GM21526 (cell line): ENCODE measurements at regions not wholly inside any gene's neighbourhood (a gene's known extent, or its start where the extent isn't known, plus 50 kb on each side); places are given as distances from the start of the nearest gene placed in this dataset.
"Not testable (repeated sequence)": the region's sequence is repeated elsewhere in the genome, so short reads cannot be mapped to it uniquely, and the experiment has no call there.

ENCODE experiments used
- ATAC-seq: cut with Tn5 transposase; IDR thresholded peaks from one replicate; pipeline ENCODE4 v1.9.1; 2021; ENCODE audit warnings: moderate library complexity; ENCODE audit not compliant: unreplicated experiment, low FRiP score

DNA sequence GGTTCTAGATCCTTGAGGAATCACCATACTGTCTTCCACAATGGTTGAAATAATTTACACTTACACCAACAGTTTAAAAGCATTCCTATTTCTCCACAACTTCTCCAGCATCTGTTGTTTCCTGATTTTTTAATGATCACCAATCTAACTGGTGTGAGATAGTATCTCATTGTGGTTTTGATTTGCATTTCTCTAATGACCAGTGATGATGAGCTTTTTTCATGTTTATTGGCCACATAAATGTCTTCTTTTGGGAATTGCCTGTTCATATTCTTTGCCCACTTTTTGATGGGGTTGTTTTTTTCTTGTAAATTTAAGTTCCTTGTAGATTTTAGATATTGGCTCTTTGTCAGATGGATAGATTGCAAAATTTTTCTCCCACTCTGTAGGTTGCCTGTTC, 138.2 kb downstream of the CXCL12 start:
- not testable (repeated sequence) for ATAC-seq

GRCh38 chr10:44246287-44246686, 138.6 kb downstream of the CXCL12 start:
- not testable (repeated sequence) for ATAC-seq

DNA sequence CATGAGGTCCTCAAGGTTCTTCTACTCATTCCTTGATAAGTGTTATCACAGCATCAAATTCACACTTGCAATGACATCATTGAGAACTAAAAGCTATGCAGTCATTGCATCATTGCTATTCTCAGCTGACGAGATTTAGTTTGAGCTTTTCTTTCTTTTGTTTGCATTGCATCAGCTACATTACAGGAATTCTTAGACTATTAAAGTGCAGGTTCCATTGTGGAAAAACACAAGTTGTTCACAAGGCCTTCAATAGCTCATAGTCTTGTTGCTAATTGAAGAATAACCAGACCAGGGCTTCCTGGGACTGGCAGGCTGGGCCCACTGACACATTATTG, 139.3 kb downstream of the CXCL12 start:
- no peak for ATAC-seq

DNA sequence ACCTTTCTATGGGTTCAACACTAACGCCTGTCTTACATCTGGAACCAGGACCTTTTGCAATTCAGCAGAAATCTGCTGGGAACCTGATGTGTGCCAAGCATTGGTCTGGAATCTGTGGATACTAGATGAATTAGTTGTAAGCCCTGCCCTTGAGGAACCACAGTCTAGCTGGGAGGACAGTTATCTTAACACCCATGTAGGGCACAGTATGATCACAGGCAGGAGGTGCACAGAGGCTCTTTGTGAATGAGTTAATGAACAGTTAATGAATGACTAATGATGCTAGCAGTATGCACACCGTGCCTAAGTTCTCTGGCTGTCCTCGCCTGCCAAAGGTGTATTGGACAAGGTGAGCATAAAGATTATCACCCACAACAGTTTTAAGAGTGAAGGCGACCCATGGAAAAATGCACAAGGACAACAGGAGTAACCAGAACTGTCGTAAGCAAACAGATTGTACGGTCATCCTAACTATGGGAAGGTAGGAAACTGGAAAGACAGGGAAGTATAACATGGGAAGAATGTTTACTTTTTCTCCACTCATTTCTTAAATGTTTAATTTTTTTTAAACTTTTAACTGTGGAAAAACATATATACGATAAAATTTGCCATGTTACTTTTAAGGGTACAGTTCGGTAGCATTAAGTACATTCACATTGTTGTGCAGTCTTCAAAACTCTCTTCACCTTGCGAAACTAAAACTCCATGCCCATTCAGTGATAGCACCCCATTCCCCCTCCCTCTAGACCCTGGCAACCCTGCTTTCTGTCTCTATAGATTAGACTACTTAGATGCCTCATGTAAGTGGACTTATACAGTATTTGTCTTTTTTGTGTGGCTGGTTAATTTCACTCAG, 139.9 kb downstream of the CXCL12 start:
- ATAC-seq = no peak

DNA sequence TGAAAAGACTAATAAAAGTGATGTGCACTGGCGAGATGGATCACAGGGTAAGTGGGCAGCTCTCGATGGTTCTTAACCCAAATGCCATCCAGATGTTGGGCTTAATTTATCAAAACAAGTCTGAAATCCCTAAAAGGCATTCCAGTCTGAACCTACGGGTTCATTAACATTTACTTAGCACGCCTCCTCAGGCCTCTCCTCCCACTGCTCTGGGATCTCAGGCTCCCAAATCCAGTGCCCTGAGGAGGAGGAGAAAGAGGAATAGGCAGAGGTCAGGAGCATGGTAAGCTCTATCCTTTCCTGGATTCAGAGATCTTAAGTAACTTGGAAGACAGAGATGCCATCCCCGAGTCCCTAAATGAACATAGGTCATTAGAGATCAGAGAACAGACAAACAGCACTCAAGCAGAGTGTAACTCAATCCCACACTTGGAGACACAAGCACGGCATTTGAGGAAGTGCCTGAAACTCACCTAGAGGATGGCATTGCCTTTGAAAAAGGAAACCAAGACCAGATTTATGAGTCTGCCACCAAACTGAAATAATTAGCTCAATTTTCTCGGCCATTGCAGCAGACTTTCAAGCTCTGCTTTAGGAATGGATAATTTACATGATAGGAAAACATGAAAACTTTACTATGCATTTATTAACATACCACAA, 140.9 kb downstream of the CXCL12 start:
- no peak for ATAC-seq

DNA sequence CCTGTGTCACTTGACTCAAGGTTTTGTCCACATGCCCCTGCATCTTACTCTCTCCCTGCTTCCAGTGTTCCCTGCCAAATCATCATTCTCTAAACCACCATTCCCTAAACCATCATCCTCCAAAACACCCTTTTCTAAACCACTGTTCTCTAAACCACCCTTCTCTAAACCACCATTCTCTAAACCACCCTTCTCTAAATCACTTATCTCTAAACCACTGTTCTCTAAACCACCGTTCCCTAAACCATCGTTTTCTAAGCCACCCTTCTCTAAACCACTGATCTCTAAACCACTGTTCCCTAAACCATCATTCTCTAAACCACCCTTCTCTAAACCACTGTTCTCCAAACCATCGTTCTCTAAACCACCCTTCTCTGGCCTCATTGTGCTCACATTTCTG, 142.1 kb downstream of the CXCL12 start:
- ATAC-seq = no peak

DNA sequence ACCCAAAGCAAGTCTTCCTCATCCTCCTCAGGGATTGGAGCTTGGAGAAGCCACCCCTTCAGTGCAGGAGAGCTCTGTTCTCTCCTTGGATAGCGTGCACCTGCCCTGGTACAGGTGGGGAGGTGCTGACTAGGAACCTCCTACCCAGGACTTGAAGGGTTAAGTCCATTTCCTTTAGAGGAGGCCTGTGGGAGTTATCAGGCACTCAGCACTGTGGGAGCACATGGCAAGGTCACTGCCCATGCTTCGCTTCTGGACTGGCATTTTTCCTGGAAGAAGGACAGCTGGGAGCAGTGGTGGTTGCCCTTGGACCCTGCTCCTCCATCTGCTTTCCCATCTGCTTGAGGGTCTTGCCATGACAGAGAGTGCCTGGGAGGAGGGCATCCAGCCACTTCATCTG, 142.8 kb downstream of the CXCL12 start:
- no peak for ATAC-seq

GRCh38 chr10:44240584-44241205, 144.2 kb downstream of the CXCL12 start:
- ATAC-seq = no peak

DNA sequence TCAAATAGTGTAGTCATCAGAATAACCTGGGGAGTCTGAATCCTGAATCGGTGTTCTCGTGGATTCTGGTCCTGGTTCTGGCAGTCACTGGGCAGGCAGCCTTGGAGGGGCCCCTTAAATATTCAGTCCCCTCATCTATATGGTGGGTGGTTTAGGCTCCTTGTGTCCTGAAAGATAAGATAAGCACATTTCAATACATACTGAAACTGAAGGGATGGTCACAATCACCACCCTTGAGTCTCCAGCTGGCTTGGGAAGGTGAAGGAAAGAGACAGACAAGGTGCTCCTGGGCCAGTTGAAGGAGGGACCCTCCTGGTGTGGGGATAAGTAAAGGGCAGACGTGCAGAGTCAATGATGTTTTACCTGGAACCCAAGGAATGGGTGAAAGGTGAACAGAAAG, 146.7 kb downstream of the CXCL12 start:
- ATAC-seq = no peak

GRCh38 chr10:44237364-44238049, 147.4 kb downstream of the CXCL12 start:
- no peak for ATAC-seq

- no peak for ATAC-seq
Measured at GRCh38 chr10:44235363-44235762, 149.5 kb downstream of the CXCL12 start.

GRCh38 chr10:44234483-44234875, 150.4 kb downstream of the CXCL12 start:
- ATAC-seq = no peak

DNA sequence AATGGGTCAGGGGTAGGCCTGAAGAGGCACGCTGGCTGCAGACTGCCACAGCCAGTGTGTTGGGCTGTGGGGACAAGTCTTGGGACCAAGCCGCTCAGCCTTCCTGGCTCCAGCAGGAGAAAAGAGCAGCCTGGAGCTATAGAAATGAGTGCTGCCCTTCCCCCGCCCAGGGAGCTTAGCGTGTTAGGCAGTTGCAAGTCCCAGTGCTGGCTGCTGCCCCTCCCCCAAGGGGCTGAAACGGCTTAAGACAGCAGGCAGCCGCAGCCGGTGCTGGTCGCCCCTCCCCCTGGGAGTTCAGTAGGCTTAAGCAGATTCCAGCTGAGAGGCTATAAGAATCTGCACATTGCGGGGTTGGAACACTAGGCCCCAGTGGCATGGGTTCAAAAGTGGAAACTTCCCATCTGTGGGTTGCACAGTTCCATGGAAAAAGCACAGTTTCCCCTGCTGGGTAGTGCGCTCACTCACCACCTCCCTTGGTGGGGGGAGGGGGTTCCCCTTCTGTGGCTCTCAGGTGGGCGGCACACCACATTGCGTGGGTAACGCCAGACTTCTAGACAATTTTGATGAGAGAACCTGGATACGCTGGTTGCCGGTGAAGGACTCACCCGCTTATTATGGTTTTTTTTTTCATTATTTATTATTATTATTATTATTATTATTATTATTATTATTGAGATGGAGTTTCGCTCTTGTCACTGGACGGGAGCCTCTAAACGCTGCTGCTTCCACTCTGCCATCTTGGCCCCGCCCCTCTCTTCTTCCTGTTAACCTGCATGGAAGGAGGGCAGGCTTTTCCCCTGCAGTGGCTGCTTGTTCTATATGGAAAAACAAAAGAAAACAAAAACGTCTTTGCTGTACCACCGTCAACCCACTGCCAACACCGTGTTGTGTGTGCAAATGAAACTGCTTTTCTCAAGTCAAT, 151.1 kb downstream of the CXCL12 start:
- no peak for ATAC-seq

GRCh38 chr10:44217274-44217820, 167.6 kb downstream of the CXCL12 start:
- ATAC-seq = no peak

- no peak for ATAC-seq
Measured at GRCh38 chr10:44216073-44216472, 168.8 kb downstream of the CXCL12 start.

- no peak for ATAC-seq
Measured at GRCh38 chr10:44209811-44210210, 175.1 kb downstream of the CXCL12 start.

DNA sequence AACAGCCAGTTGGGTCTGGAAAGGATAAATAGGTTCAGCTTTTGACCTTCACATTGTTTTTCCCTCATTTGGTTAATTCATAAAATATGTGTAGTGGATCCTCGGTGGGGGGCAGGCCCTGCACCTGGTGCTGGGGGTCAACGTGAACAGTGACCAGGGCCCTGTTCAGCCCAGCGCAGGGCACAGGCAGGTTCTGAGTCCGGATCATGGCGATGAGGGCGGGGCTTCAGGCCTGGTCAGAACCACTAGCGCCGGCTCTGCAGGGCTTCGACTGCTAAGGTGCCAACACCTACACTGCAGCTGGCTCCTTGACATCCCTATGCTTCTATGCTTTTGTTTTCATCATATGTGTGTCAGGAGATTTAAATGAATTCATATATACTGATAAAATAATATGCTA, 177.7 kb downstream of the CXCL12 start:
- no peak for ATAC-seq

DNA sequence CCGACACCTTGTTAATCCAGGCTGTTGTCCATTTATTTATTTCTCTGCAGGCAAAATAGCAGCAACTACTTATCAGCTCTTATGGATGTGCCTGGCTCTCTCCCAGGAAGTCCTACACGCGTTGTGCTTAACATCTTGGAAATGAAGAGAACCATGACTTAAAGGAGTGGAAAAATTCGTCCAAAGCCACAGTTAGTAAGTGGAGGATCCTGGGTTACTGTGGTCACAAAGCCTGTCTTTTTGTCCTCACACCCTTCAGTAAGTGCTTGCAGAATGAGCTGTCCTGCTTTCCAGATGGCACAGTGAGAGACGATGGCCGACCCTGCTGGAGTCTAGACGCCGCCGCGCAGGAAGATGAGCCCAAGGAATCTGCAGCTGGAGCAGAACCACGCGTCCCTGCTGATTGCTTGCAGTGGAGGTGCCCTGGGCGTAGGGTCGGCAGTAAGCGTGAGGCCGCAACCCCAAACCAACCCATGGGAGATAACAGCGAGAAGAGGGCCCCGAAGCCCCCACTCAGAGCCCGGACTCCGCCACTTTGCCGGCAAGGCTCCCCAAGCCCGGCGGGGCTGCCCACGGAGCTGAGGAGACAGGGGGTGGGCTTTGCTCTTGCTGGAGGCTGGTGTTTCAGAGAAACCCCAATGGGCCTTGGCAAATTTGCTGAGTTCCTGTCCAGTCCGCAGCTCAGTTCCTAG, 178.6 kb downstream of the CXCL12 start:
- ATAC-seq = no peak

DNA sequence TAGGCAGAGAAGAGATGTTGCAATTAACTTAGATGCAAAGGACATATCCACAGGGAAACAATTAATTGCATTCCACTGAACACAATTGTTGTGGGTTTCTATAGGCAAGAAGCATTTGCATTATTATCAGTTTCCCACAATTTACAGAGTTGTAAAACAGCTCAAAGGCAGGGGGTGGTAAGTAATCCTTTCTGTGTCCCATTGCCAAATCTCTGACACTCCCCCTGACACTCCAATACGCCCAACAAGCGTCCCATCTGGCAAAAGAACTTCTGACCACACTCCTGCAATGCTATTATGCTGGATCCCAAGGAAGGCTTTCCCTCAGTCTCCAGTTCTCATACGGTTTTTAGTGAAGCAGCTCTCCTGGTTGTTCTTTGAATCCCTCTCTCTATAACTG, 179.8 kb downstream of the CXCL12 start:
- ATAC-seq = no peak
